ENCODE measurements at regions not wholly inside any gene's neighbourhood (a gene's known extent, or its start where the extent isn't known, plus 50 kb on each side); places are given as distances from the start of the nearest gene placed in this dataset.

- H3K27me3 ChIP-seq (ENCODE audit: control insufficient read depth in 3 of 3, insufficient read depth in 3 of 3, low read length in 2 of 3): no peaks in the 10 kb centered on the region
- H3K27ac ChIP-seq (ENCODE audit: low read depth in 1 of 2, low read length in 1 of 2): no peak overlapping the region
- DNase-seq: no peak
- H3K4me3 ChIP-seq: no peak overlapping the region
- no peaks in the 10 kb centered on the region for H3K36me3 ChIP-seq (ENCODE audit: control insufficient read depth in 4 of 4, insufficient read depth in 4 of 4, low read length in 4 of 4)
- no peak overlapping the region for H3K9ac ChIP-seq (ENCODE audit: insufficient read depth in 1 of 2, low read length in 2 of 2)
- no peaks in the 10 kb centered on the region for H3K4me1 ChIP-seq (ENCODE audit: control insufficient read depth in 5 of 5, insufficient read depth in 5 of 5, low read length in 5 of 5)
- H3K9me3 ChIP-seq (ENCODE audit: control insufficient read depth in 4 of 4, insufficient read depth in 3 of 4, low read length in 3 of 4): no peaks in the 10 kb centered on the region
- ATAC-seq (ENCODE audit: insufficient read depth, low FRiP score): no peak
- no peak for TF ChIP-seq CTCF (IDR thresholded peaks at IDR 0.05; ENCODE audit: control extremely low read depth, extremely low read depth)
- 83 to 84% methylated on average over 2 of the region's 2 CpGs for WGBS, 2 donors
Measured at GRCh38 chr7:85509476-85509875, 322.6 kb upstream of the SEMA3D start.

- Histone ChIP-seq H3K9ac (ENCODE audit: insufficient read depth in 1 of 2, low read length in 2 of 2) (no peak overlapping the region), H3K9me3 (ENCODE audit: control insufficient read depth in 4 of 4, insufficient read depth in 3 of 4, low read length in 3 of 4) (no peaks in the 10 kb centered on the region), H3K36me3 (ENCODE audit: control insufficient read depth in 4 of 4, insufficient read depth in 4 of 4, low read length in 4 of 4) (no peaks in the 10 kb centered on the region), H3K4me1 (ENCODE audit: control insufficient read depth in 5 of 5, insufficient read depth in 5 of 5, low read length in 5 of 5) (no peaks in the 10 kb centered on the region), H3K27me3 (ENCODE audit: control insufficient read depth in 3 of 3, insufficient read depth in 3 of 3, low read length in 2 of 3) (no peaks in the 10 kb centered on the region), H3K27ac (ENCODE audit: low read depth in 1 of 2, low read length in 1 of 2) (no peak overlapping the region), H3K4me3 (no peak overlapping the region)
- DNase-seq: no peak
- ATAC-seq (ENCODE audit: insufficient read depth, low FRiP score): no peak
- WGBS, 2 donors: 82 to 86% methylated on average over 4 of the region's 4 CpGs
- no peak for TF ChIP-seq CTCF (IDR thresholded peaks at IDR 0.05; ENCODE audit: control extremely low read depth, extremely low read depth)
Measured at GRCh38 chr7:85508642-85509410, 322.0 kb upstream of the SEMA3D start.

- ATAC-seq (ENCODE audit: insufficient read depth, low FRiP score) (no peak), DNase-seq (peak in 2 of 3 donors; percentile 91 to 95)
- Histone ChIP-seq H3K4me1 (ENCODE audit: control insufficient read depth in 5 of 5, insufficient read depth in 5 of 5, low read length in 5 of 5) (peaks cover 0 to 24% (median 0%) of the 10 kb centered on the region in 5 donors), H3K9me3 (ENCODE audit: control insufficient read depth in 4 of 4, insufficient read depth in 3 of 4, low read length in 3 of 4) (peaks cover 0 to 6% (median 4%) of the 10 kb centered on the region in 4 donors), H3K27ac (ENCODE audit: low read depth in 1 of 2, low read length in 1 of 2) (no peak overlapping the region), H3K4me3 (no peak overlapping the region), H3K27me3 (ENCODE audit: control insufficient read depth in 3 of 3, insufficient read depth in 3 of 3, low read length in 2 of 3) (no peaks in the 10 kb centered on the region), H3K36me3 (ENCODE audit: control insufficient read depth in 4 of 4, insufficient read depth in 4 of 4, low read length in 4 of 4) (no peaks in the 10 kb centered on the region), H3K9ac (ENCODE audit: insufficient read depth in 1 of 2, low read length in 2 of 2) (no peak overlapping the region)
- no peak for TF ChIP-seq CTCF (IDR thresholded peaks at IDR 0.05; ENCODE audit: control extremely low read depth, extremely low read depth)
Measured at GRCh38 chr7:85498031-85498430, 311.2 kb upstream of the SEMA3D start.

DNA sequence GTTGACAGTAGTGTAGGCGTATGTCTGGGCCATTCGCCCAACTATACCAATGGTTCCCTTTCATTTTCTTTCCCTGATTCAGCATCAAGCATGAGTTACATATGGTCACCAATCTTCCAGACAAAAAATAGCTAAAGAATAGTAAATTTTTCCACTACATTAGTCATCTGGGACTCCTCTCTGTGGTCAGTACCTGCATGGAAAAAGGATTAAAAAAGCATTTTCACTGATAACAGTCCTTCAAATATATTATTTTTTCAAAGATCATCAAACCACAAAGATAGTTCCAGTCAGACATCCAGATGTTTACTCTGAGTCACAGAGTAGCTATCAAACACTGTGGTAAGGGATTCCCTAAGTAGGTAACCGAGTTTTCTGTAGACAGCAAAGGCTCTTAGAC lies 302.6 kb upstream of the SEMA3D start:
- WGBS, 2 donors: 82 to 86% methylated on average over 3 of the region's 3 CpGs
- TF ChIP-seq CTCF (IDR thresholded peaks at IDR 0.05; ENCODE audit: control extremely low read depth, extremely low read depth): no peak
- ATAC-seq (ENCODE audit: insufficient read depth, low FRiP score): no peak

More for the DNA sequence above, 302.6 kb upstream of the SEMA3D start:
- Histone ChIP-seq H3K4me1 (ENCODE audit: control insufficient read depth in 5 of 5, insufficient read depth in 5 of 5, low read length in 5 of 5) (no peaks in the 10 kb centered on the region), H3K4me3 (no peak overlapping the region), H3K27me3 (ENCODE audit: control insufficient read depth in 3 of 3, insufficient read depth in 3 of 3, low read length in 2 of 3) (no peaks in the 10 kb centered on the region), H3K9me3 (ENCODE audit: control insufficient read depth in 4 of 4, insufficient read depth in 3 of 4, low read length in 3 of 4) (peaks cover 0 to 2% (median under 1%) of the 10 kb centered on the region in 4 donors), H3K27ac (ENCODE audit: low read depth in 1 of 2, low read length in 1 of 2) (no peak overlapping the region), H3K36me3 (ENCODE audit: control insufficient read depth in 4 of 4, insufficient read depth in 4 of 4, low read length in 4 of 4) (peaks cover 0 to 3% (median 0%) of the 10 kb centered on the region in 4 donors), H3K9ac (ENCODE audit: insufficient read depth in 1 of 2, low read length in 2 of 2) (no peak overlapping the region)
- DNase-seq: no peak
